Sigmoid colon (tissue), 6 donors: ENCODE measurements at regions not wholly inside any gene's neighbourhood (a gene's known extent, or its start where the extent isn't known, plus 50 kb on each side); places are given as distances from the start of the nearest gene placed in this dataset.

Source experiments
- DNase-seq: peaks from one replicate; pipeline ENCODE4 v3.0.0-alpha.2; 2019
- H3K27ac ChIP-seq, 4 donors: fragments of 200-600 bp; sonication (generic); one replicate each; pipeline ENCODE4 v1.5.1; 2016 to 2019; ENCODE audit warnings: mild to moderate bottlenecking in 1 of 4
- H3K27me3 ChIP-seq, 3 donors: fragments of 200-600 bp; sonication (generic); one replicate each; pipeline ENCODE4 v1.5.1; 2019; ENCODE audit warnings: mild to moderate bottlenecking in 1 of 3
- H3K36me3 ChIP-seq, 4 donors: fragments of 200-600 bp; sonication (generic); one replicate each; pipeline ENCODE4 v1.5.1; 2016 to 2019
- H3K4me1 ChIP-seq, 4 donors: fragments of 200-600 bp; sonication (generic); one replicate each; pipeline ENCODE4 v1.5.1; 2017 to 2019
- H3K4me3 ChIP-seq, 4 donors: fragments of 200-600 bp; sonication (generic); one replicate each; pipeline ENCODE4 v1.5.1; 2017 to 2019; ENCODE audit warnings: mild to moderate bottlenecking in 2 of 4, moderate library complexity in 1 of 4
- H3K9me3 ChIP-seq, 4 donors: fragments of 200-600 bp in 3 of 4; sonication (generic) in 3 of 4; one replicate each; pipeline versions ENCODE4 v1.5.1 to v1.6.1; 2013 to 2019
- EP300 ChIP-seq, 4 donors: sonication (generic); formaldehyde crosslinking; IDR thresholded peaks; one replicate each; pipeline ENCODE4 v1.6.1; 2017; ENCODE audit warnings: antibody characterized with exemption in 4 of 4
- POLR2A ChIP-seq, 2 donors: fragments of 450-650 bp; IDR thresholded peaks; one replicate each; pipeline ENCODE4 v1.6.1; 2016; ENCODE audit warnings: antibody characterized with exemption in 2 of 2, mild to moderate bottlenecking in 2 of 2, moderate library complexity in 2 of 2
- POLR2AphosphoS5 ChIP-seq, 4 donors: sonication (generic); formaldehyde crosslinking; IDR thresholded peaks; one replicate each; pipeline ENCODE4 v1.6.1; 2017; ENCODE audit warnings: antibody characterized with exemption in 4 of 4
- WGBS, 2 donors: extraction: QIAGEN DNeasy Blood & Tissue Kit; methylation state at CpG; one replicate each; pipeline ENCODE4 v1.1.7; 2013; 5-methylcytosine and 5-hydroxymethylcytosine counted together
- intact Hi-C: fragments of 100-400 bp; cut with DNase I; formaldehyde crosslinking; loops from one replicate; pipeline ENCODE4 v1.15.1; 2023
- TF ChIP-seq, protein P1 (sequence below), 4 experiments: fragments of 450-650 bp in 3 of 4; fragments of 200-600 bp in 1 of 4; IDR thresholded peaks; one replicate each; pipeline ENCODE4 v1.5.1; 2016 to 2019; ENCODE audit warnings: antibody characterized with exemption in 4 of 4, mild to moderate bottlenecking in 3 of 4, moderate library complexity in 2 of 4
- donor health status: healthy with polysubstance abuse.
- donor health status: healthy.

DNA sequence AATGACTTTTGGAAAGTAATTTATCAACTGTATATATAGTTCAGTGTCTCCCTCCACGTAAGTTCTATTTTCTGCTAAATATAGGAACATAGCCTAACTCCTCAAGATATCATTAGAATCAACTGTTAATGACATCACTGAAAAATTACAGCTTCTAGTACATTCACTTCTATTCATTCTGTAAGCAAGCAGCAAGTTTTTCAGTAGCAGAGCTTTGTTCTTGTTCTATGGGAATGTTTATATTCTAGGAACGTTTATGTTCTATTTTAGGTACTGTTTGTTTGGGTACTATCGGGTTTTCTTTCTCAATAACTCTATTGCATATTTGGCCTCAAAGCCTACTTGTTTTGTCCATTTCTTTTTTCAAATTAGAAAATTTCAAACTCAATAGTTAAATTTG is 525.6 kb downstream of the EPHA7 start:
- H3K9me3 ChIP-seq, result peaks cover 0 to 6% (median 4%) of the 10 kb centered on the region in 4 donors
- 41 to 58% methylated on average over 3 of the region's 3 CpGs for WGBS, 2 donors
- peaks cover 0 to 5% (median 0%) of the 10 kb centered on the region in 4 donors for H3K4me1 ChIP-seq
- H3K27me3 ChIP-seq, result no peaks in the 10 kb centered on the region
- no peak for DNase-seq
- no peaks in the 10 kb centered on the region for H3K36me3 ChIP-seq
- TF ChIP-seq, protein P1, sequence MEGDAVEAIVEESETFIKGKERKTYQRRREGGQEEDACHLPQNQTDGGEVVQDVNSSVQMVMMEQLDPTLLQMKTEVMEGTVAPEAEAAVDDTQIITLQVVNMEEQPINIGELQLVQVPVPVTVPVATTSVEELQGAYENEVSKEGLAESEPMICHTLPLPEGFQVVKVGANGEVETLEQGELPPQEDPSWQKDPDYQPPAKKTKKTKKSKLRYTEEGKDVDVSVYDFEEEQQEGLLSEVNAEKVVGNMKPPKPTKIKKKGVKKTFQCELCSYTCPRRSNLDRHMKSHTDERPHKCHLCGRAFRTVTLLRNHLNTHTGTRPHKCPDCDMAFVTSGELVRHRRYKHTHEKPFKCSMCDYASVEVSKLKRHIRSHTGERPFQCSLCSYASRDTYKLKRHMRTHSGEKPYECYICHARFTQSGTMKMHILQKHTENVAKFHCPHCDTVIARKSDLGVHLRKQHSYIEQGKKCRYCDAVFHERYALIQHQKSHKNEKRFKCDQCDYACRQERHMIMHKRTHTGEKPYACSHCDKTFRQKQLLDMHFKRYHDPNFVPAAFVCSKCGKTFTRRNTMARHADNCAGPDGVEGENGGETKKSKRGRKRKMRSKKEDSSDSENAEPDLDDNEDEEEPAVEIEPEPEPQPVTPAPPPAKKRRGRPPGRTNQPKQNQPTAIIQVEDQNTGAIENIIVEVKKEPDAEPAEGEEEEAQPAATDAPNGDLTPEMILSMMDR (IDR thresholded peaks at IDR 0.05), result no peak
- TF ChIP-seq EP300 (IDR thresholded peaks at IDR 0.05) (no peak), POLR2A (IDR thresholded peaks at IDR 0.05) (no peak), POLR2AphosphoS5 (IDR thresholded peaks at IDR 0.05) (no peak)
- no peak overlapping the region for H3K27ac ChIP-seq
- intact Hi-C loops, result no loop called here
- H3K4me3 ChIP-seq, result no peak overlapping the region

DNA sequence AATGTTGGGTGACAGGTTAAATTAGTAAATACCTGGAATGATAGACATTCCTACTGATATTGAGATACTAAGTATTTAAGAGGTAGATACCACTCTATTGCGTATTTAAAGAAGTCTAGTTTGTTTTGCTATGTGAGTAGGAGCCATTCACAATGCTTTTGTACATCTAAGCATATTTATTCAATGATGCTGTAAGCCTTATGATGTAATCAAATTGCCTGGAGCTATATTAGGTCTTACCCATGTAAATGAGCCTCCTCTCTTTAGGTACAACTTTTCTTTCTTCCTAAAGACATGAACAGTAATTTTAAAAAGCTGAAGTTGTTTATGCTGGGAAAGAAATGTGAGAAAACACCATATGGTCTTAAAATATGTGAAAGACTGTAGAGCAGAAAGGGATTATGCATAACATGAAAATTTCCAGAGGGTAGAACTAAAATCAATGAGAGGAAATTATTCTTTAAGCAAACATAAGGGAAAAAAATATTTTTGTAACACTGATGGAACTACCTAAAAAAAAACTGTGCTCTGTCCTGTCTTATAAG is 526.7 kb downstream of the EPHA7 start:
- Histone ChIP-seq H3K27me3 (no peaks in the 10 kb centered on the region), H3K4me3 (no peak overlapping the region), H3K4me1 (peaks cover 0 to 5% (median 0%) of the 10 kb centered on the region in 4 donors), H3K27ac (no peak overlapping the region), H3K36me3 (no peaks in the 10 kb centered on the region), H3K9me3 (peaks cover 0 to 6% (median 4%) of the 10 kb centered on the region in 4 donors)
- no peak for DNase-seq
- 81 to 91% methylated on average over 1 of the region's 1 CpG for WGBS, 2 donors
- TF ChIP-seq POLR2A (IDR thresholded peaks at IDR 0.05) (no peak), POLR2AphosphoS5 (IDR thresholded peaks at IDR 0.05) (no peak), EP300 (IDR thresholded peaks at IDR 0.05) (no peak)
- TF ChIP-seq, protein P1 (IDR thresholded peaks at IDR 0.05), result no peak
- intact Hi-C loops, result no loop called here

DNA sequence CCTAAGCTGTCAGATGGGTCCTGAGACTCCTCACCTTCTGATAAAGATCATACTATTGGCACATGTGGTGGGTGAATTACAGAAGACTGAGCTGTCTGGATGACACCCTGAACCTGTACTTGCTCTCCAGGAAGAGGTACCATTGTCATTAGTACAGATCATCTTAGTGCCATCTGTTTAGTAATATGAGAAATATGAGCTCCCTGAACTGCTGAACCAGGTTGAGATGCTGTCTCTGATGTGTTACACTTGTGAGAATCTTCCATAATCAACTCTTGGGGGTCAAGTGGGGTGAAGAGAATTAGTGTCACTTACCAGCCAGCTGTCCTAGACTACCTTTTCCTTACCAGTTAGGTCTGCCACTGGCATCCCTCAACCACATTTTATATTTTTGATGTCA is 531.0 kb downstream of the EPHA7 start:
- no peak overlapping the region for H3K4me3 ChIP-seq
- H3K9me3 ChIP-seq, result peaks cover 0 to 6% (median 4%) of the 10 kb centered on the region in 4 donors
- H3K36me3 ChIP-seq, result no peaks in the 10 kb centered on the region
- peaks cover 0 to 5% (median 0%) of the 10 kb centered on the region in 4 donors for H3K4me1 ChIP-seq
- intact Hi-C loops, result no loop called here
- H3K27me3 ChIP-seq, result no peaks in the 10 kb centered on the region
- no peak for DNase-seq
- no peak overlapping the region for H3K27ac ChIP-seq
- TF ChIP-seq, protein P1 (IDR thresholded peaks at IDR 0.05), result no peak
- TF ChIP-seq EP300 (IDR thresholded peaks at IDR 0.05) (no peak), POLR2AphosphoS5 (IDR thresholded peaks at IDR 0.05) (no peak), POLR2A (IDR thresholded peaks at IDR 0.05) (no peak)

DNA sequence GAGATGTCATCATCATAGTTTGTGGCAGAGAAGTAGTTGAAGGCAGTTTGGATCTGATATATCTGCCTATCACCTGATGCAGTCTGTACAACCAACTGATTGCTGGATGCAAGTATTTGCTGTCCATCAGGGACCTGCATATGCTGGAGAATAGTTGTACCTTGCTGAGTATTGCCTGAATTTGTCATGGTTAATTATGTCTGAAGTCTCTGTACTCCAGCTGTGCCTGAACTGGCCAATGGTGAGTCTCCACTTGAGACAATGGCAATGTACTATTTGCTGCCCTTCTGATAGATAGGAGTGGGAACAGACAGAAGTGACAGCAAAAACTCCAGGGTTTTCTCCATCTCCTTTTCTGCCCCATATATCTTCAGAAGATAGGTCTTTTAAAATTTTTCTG is 531.5 kb downstream of the EPHA7 start:
- Histone ChIP-seq H3K9me3 (peaks cover 0 to 6% (median 4%) of the 10 kb centered on the region in 4 donors), H3K27ac (no peak overlapping the region), H3K27me3 (no peaks in the 10 kb centered on the region), H3K4me1 (peaks cover 0 to under 1% (median 0%) of the 10 kb centered on the region in 4 donors), H3K36me3 (no peaks in the 10 kb centered on the region), H3K4me3 (no peak overlapping the region)
- no peak for DNase-seq
- TF ChIP-seq, protein P1 (IDR thresholded peaks at IDR 0.05), result no peak
- TF ChIP-seq POLR2A (IDR thresholded peaks at IDR 0.05), result no peak
- no peak for TF ChIP-seq EP300 (IDR thresholded peaks at IDR 0.05)
- TF ChIP-seq POLR2AphosphoS5 (IDR thresholded peaks at IDR 0.05), result no peak
- intact Hi-C loops, result no loop called here

DNA sequence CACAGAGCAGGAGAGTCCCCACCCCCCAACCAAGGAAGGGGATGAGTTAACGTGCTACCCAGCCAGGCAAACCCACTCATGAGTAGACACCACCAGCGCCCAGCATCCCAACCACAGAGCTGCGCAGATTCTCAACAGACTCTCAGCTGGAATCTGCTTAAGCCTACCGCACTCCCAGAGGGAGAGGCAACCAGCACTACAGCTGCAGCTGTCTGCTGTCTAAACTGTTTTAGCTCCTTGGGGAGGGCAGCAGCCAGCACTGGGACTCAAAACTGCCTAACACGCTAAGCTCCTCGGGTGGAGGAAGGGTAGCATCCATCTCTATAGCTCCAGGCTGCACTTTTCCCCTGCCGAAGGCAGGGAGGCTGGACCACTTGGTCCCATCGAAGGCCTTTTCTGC is 539.8 kb downstream of the EPHA7 start:
- no peak overlapping the region for H3K27ac ChIP-seq
- DNase-seq, result no peak
- intact Hi-C loops, result no loop called here
- no peaks in the 10 kb centered on the region for H3K36me3 ChIP-seq
- H3K4me1 ChIP-seq, result no peaks in the 10 kb centered on the region
- WGBS, 2 donors, result 91 to 93% methylated on average over 8 of the region's 8 CpGs
- H3K27me3 ChIP-seq, result no peaks in the 10 kb centered on the region
- H3K9me3 ChIP-seq, result peaks cover 0 to 3% (median 1%) of the 10 kb centered on the region in 4 donors
- no peak for TF ChIP-seq POLR2AphosphoS5 (IDR thresholded peaks at IDR 0.05)
- TF ChIP-seq, protein P1 (IDR thresholded peaks at IDR 0.05), result no peak
- no peak for TF ChIP-seq EP300 (IDR thresholded peaks at IDR 0.05)
- no peak for TF ChIP-seq POLR2A (IDR thresholded peaks at IDR 0.05)
- no peak overlapping the region for H3K4me3 ChIP-seq
